NCI-H510A (cell line): ENCODE measurements at regions not wholly inside any gene's neighbourhood (a gene's known extent, or its start where the extent isn't known, plus 50 kb on each side); places are given as distances from the start of the nearest gene placed in this dataset.
A peak's percentile ranks its signal among the peaks of the same experiment; 100 is the strongest.
"Not testable (repeated sequence)": the region's sequence is repeated elsewhere in the genome, so short reads cannot be mapped to it uniquely, and the experiment has no call there.

Experiments
- DNase-seq: peaks from one replicate; lab custom pipeline; 2025; lab: John Stamatoyannopoulos, UW

DNA sequence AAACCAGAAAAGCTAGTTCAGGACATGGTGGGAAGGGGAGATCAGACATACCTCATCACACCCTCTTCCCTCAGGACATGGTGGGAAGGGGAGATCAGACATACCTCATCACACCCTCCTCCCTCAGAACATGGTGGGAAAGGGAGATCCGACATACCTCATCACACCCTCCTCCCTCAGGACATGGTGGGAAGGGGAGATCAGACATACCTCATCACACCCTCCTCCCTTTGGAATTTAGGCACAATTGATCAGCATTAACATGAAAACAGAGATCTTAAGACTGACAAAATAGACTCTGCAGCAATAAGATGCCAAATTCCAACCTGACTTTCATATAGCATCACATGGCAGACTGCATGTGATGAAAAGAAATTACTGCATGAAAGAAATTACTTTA, 412.7 kb upstream of the ZNF717 start:
- no peak for DNase-seq

DNA sequence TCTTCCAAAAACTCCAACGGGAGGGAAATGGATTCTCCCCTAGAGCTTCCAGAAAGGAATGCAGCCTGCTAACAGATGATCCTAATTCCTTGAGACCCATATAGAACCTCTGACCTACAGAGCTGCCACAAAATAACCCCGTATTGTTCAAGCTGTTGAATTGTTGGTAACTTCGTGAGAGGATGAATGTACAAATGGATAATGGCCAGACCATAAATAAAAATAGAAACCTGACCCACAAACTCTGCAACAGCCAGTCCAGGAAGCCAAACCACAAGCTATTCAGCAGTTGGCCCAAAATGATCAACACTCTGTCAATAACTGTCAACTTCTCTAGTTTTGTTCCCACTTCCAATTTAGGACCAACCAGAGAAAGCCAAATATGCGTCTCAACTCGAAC, 414.0 kb upstream of the ZNF717 start:
- DNase-seq, result no peak

DNA sequence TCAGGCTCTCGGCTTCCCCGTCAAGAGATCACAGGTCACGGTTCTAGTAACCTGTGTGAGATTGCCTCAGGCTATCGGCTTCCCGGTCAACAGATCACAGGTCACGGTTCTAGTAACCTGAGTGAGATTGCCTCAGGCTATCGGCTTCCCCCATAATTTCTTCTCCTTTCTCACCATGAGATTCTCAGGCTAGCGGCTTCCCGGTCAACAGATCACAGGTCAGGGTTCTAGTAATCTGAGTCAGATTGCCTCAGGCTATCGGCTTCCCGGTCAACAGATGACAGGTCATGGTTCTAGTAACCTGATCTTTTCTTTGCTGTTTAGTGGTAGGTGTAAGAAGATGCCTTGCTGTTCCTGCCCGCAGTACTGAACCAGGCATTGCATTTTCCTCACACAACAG, 418.2 kb upstream of the ZNF717 start:
- no peak for DNase-seq

DNA sequence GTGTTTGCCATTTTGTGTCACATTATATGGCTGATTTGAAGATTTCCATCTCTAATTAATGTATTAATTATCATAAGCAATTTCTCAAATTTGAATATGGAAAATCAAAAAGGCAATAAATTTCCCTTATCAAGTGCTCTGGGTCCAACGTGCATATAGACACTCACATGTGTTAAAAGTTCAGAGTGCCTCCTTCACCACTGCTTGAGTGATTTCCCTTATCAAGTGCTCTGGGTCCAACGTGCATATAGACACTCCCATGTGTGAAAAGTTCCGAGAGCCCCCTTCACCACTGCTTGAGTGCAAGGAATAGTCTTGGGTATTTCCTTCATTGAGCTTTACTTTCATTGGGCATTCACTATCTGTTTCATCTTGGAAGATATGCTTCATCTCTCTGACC, 421.0 kb upstream of the ZNF717 start:
- DNase-seq, result no peak

DNA sequence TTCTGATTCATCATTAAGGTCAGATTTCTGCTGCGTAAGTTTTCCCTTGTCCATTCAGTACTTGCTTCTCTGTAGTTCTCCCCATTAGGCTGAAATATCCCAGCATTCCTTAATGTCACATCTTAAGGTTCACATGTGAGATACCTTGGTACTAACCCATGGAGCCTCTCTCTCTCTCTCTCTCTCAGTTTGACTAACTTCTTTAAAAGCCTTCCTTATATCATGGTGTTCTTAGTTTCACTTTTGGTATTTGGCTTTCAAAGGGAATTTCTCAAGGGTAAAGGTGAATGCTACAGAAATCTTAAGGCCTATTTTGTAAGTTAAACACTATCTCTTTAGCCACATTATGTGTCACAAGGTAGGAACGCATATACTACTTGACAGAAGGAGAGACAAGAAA, 427.3 kb upstream of the ZNF717 start:
- no peak for DNase-seq

DNA sequence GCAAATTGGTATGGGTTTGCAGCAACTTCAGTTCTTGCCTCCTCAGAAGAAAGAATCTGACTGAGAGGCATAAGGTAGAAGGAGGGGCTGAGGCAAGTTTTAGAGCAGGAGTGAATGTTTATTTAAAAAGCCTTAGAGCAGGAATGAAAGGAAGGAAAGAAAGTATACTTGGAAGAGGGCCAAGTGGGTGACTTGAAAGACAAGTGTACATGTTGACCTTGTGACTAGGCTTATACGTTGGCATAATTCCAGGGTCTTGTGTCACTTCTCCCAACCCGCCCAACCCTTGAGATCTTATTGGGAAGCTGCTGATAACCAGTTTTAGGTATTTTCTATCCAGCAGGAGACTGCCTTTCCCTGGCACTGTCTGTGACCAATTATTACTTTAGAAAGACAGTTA, 436.9 kb upstream of the ZNF717 start:
- DNase-seq, result no peak

DNA sequence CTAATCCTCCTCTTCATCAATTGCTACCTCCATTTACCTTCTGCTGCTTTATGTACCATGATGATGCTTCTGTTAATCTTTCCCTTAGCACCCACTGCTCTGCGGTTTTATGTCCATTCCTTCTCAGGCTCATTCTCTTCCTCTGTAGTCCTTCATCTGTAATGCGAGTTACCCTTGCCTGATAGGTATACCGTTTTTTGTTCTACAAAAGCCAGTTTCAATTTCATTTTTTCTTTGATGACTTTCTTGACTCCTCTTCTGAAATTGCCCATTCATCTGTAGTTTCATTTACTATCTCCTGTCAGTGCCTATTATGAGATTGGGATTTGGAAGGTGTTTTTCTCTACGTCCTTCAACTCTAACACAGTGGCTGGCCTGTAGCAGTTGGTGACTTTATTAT, 445.9 kb upstream of the ZNF717 start:
- no peak for DNase-seq

DNA sequence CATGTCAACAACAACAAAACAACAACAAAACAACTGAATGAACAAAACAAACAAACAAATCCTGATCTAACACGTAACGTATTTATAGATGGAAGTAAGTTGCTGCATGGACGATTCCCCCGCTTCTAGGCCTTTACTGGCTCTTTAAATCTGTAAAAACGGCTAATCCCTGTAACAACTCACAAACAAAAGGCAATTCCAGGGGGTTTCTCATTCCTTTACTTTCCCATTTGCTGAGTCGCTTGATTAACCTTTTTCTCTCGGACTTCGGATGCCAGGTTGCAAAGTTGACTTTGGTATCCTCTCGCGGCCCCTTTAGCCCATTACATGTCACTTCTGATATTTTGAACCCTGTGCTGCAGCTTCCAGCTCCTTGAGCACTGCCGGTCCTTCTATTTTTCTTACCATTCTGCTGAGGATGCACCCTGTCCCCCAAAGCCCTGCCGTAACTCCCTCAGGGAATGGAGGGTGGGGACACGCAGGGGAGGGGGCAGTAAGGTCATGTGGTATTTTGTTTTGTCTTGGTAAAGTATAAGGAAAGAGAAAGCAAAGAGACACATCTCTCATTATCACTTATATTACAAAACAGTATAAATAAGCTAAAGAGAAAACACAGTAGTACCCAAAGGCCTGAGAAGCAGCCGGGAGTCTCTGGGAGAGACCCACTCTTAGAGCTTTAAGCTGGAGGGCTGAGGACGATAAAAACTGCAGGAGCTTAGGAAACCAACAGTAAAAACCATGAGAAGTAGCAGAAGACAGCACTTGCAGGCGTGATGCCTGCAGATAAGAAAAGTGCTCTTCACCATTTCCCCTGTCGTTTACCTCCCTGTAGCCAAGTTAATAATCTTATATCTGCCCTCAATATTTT, 457.8 kb upstream of the ZNF717 start:
- DNase-seq, result no peak

DNA sequence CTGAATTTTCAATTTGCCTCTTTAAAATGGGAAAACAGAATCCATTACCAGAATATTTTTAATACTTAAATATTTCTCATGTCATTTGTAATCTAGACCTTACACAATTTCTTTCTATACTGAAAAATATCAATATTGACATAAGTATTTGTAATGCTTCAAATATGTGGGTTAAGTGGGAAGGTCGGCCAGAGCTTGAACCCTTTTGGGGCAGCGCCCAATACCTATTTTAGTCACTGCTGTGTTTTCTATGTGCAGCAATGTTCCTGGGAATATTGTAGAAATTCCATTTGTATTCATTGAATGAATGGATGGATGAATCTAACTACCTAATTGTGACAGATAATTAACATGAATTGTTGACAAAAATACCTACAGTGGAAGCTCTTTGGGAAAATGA, 459.7 kb upstream of the ZNF717 start:
- DNase-seq, result no peak

DNA sequence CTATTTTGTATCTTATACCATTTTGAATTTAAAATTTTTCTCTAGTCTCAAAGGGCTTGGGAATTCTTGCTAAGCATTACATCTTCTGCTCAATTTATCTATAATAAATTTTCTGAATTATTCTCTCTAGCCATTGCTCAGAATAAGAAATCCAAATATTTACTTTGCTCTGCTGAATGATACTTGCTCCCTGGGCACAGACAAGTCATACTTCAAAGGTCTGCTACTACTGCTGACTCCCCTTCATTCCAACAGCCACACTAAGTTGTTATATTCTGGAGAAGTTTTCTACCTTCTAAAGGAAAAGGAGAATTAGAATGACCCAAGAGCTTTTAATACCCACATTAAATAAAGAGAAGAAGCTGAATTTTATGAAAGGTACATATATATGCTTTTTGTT, 460.3 kb upstream of the ZNF717 start:
- DNase-seq, result peak; percentile 4

DNA sequence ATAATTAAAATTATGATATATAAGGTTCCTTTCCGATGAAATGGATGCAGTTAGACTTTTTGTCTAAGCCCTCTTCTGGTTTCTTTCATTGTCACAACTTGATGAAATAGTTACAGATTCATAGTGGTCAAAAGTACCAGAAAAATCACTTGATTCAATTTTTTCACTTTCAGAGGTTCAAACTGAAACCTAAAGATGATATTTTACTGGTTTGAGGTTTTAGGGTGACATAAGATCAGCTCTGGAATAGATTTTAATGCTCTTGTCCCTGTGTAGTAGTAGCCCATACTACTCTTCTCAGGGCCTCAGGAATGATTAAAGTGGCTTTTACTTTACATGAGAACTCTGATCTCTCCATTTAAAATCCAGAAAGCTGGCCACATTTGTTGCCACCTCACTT, 479.1 kb upstream of the ZNF717 start:
- no peak for DNase-seq

DNA sequence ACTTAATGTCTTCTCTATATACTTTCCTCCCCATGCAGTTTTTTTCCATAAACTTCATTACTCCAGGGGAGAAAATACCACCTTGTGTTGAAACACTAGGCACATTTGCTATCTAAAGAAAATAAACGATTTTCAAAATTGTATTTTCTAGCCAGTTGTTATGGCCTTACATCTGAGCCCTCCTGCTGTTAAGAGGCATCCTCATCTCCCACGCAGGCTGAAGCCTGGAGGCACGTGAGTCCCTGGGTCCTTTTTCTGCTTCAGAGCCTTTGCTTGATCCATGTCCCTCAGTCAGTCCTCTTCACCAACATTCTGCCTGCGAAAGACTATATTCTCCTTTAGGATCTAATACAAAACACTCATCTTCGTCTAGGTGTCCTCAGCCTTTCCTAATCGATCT, 479.6 kb upstream of the ZNF717 start:
- no peak for DNase-seq

DNA sequence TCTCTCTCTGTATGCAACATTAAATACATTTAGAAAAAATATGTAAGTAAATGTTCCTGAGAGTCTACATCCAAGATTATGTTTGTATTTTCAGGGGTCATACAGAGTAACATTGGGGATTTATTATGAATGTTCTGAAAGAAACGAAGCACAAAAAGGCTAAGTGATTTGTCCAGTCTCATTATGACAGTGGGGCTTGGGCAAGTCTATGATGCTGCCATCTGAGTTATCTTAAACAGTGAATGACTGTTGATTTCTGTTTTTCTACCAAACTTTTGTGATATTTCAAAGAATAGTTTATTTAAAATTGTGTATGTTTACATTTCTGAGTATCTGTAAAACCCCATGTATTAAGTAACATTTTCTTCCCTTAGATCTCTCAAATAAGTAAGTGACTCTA, 481.2 kb upstream of the ZNF717 start:
- no peak for DNase-seq

DNA sequence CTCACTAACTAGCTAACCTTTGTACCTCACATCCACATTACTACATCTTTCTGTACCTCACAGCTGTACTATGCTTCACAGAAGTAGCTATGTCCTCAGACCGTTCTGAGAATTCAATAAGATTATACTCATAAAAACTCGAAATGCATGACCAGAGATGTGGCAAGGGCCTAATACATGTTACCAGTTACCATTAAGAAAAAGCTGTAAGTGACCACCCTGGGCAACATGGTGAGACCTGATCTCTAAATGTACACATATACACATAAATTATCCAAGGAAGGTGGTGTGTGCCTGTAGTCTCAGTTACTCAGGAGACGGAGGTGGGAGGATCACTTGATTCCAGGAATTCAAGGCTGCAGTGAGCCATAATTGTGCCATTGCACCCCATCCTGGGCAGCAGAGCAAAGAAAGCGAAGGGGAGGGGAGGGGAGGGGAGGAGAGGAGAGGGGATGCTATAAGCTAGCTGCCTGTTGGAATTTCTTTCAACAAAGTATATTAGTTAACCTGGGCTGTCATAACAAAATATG, 482.6 kb upstream of the ZNF717 start:
- no peak for DNase-seq

DNA sequence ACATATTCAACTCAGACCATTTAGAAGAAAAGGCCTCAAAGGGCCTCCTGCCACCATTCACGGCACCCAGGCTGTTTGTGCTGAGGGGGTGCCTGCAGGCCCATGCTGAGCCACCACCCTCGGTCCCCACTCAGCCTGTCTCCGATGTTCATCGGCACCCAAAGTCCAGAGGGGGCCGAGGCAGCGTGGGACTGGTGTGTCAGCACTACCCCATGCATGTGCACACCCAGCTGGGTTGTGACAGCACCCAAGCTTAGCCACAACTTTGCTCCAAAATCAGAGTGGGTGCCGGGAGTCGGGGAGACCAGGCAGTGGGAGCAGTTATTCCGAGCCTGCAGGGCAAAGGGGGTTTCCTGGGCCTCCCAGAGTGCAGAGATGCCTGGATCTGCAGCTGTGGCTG, 508.5 kb upstream of the ZNF717 start:
- no peak for DNase-seq

DNA sequence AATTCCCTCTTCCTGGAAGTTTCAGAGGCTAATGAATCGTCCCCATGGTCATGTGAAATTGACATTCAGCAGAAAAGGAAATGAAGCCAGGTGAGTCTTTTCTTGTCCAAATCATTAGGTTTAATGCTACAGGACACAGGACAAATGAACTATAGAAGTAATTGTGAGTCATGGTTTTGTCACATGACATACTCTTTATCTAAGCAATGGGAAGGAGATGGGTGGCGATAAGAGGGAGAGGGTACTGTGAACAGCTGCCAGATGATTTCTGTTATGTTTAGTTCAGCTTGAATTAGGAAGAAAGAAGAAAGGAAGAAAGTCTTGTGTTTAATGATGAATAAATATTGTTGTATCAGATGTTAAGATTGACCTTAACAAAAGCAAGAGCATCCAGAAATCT, 515.4 kb upstream of the ZNF717 start:
- DNase-seq, result no peak

DNA sequence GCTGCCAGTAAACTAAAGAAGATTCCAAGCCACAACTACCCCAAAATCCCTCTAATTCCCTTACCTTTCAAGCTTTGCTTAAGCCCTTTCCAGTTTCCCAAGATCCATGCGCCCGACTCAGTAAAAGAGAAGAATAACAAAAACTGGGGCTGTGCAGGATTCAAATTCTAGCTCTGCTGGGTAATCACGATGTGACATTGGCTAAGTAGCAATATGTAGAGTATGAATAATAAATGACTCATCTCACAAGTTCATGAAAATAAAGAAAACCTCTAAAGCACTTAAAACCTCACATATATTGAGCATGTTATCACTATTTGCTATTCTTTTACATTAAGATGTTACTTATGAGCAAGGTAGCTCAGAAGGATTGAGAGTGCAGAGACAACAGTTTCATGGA, 522.2 kb upstream of the ZNF717 start:
- DNase-seq, result no peak

DNA sequence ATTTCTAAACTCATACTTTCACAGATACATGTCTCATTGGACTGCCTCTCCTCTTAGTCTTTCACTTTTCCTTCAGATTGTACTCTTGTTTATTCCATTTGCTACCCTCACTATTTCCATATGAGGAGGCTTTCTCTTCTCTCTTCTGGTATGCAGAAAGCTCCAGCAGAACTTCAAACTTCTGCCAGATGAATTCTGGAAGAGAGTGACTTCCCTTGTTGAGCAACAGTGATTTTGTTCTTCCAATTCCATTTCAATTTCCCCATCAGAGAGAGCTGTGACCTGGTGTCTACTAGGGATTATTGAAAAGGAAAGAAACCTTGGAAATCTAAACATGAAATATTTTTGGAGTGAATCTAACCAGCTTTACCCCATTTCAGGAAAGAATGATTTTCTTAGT, 523.2 kb upstream of the ZNF717 start:
- no peak for DNase-seq

DNA sequence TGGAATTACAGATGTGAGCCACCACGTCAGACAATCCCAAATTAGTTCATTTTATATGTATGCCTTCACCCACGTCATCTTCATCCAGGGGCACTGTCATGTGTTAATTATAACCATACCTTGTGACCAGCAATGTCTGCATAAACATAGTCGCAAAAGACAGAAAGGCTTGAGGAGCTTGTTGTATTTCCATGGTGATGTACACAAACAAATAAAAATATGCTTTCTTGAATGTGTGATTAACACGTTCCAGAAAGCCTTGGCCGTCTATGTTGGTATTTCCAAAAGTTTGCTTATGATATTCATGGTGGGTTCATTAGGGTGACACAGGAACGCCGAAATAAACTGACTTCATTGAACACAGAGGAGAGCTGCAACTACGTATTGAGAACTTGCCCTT, 524.7 kb upstream of the ZNF717 start:
- DNase-seq, result no peak

DNA sequence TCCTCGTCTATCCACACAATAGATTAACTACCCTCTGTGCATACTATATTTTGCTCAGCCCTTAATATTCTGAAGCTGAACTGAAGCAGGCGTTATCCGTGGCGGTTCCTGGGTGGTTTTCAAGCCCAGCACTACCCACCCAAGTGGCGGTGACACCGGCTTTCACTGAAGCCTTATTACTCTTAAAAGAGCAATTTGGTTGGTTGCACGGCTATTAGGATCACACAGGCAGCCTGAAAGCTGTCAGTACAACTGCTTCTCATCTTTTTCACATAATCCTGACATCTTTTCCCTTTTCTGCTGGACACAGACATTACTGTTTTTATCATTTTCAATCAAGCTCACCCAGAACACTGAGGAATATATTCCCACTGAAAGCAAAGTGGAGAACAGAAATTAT, 525.3 kb upstream of the ZNF717 start:
- DNase-seq, result no peak

DNA sequence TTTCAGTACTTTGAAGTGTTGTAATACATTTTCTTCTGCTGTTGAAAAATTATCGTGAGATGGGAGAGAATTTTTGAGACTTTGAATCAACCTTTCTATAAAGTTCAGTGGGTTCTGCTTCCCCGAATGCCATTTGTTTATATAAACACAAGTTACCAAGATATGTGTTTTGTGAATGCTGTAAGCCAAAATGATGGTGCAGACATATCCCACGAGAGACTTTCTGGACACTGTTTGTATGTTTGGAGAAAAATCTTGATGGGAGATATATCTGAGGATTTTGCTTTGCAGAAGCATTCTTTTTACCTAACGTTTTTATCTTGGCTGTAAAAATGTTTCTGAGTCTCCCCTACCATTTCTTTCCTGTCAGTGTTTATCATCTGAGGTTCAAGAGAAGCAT, 526.6 kb upstream of the ZNF717 start:
- no peak for DNase-seq

DNA sequence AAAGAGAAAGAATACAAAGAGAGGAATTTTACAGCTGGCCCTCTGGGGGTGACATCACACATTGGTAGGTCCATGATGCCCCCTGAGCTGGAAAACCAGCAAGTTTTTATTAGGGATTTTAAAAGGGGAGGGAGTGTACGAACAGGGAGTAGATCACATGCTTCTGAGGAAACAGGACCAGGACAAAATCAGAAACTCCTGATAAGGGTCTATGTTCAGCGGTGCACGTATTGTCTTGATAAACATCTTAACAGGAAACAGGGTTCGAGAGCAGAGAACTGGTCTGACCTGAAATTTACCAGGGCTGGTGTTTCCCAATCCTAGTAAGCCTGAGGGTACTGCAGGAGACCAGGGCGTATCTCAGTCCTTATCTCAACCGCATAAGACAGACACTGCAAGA, 530.6 kb upstream of the ZNF717 start:
- not testable (repeated sequence) for DNase-seq

DNA sequence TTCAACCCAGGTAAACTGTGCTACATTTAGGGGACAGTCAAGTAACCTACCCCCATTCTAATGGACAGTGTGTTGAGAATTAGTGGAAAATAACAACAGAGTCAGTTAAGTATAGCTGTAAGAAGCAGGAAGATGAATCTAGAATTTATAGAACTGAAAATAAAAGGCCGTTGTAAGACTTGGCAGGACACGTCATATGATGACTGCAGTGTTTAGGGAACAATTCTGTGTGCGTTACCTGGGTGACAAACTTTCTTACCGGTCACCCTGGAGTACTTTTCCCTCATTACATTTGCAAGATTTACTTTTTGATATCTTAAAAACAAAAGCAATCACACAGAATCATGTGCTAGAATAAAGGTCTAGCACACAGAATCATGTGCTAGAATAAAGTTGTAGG, 536.3 kb upstream of the ZNF717 start:
- no peak for DNase-seq

DNA sequence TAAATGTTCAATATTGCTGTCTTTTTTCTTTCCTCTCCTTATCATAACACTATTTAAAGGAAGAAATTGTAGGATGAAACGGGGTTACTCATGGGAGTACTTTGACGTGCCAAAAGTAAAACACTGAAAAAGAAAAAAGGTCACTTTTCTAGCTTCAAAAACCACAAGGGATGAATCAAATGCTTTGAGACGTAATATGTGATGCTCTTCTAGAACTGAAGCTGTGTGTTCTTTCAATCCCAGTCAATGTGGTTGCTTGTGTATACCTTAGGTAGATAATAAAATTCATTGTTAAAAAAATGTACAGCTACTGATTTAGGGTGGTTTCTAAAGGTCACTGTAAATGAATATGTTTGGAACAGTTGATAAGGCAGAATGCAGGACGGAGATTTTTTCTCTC, 538.8 kb upstream of the ZNF717 start:
- DNase-seq, result no peak
